K562 (cell line): ENCODE measurements at regions not wholly inside any gene's neighbourhood (a gene's known extent, or its start where the extent isn't known, plus 50 kb on each side); places are given as distances from the start of the nearest gene placed in this dataset.

Source experiments
- ATAC-seq: fragments of 200-7000 bp; cut with Tn5 transposase; 3 replicates; pipeline ENCODE4 v1.9.1; 2020; ENCODE audit warnings: moderate library complexity
- BruUV-seq: library from RNA; stranded (reverse); fragments of 400-500 nt; replicated peaks from 2 replicates; lab custom pipeline; 2021; lab: Mats Ljungman, UMichigan
- CTCF ChIA-PET: fragments of 300-600 bp; formaldehyde crosslinking; extraction: SDS; loops from one replicate; lab custom pipeline; 2021; ENCODE audit warnings: low intra/inter-chr PET ratio; lab: Yijun Ruan, JAX
- POLR2A ChIA-PET: fragments of 300-600, 350-650 bp; sonication (Branson Sonifier 250); formaldehyde crosslinking; extraction: SDS; loops from one replicate; lab custom pipeline; 2021; ENCODE audit warnings: antibody characterized with exemption, inconsistent platforms; lab: Yijun Ruan, JAX
- DNase-seq, 4 experiments: peaks; one replicate each; pipeline versions ENCODE4 v3.0.0 to v3.0.0-alpha.2; 2011 to 2018; ENCODE audit warnings: low spot score in 3 of 4, mixed read lengths in 3 of 4; ENCODE audit errors: extremely low read depth in 1 of 4
- FAIRE-seq: peaks from 2 replicates; lab custom pipeline; 2011; peaks lifted over from hg19 to GRCh38; lab: Jason Lieb, UNC
- H2AFZ ChIP-seq: 2 replicates; pipeline ENCODE4 v1.6.0; 2011; ENCODE audit warnings: low read depth, low read length, control low read depth, inconsistent platforms
- H3K27ac ChIP-seq: fragments of 200-600 bp; 3 replicates; pipeline ENCODE4 v1.8.0; 2011; ENCODE audit warnings: low read depth, mild to moderate bottlenecking, control low read depth, inconsistent platforms, low read length, moderate library complexity, mixed read lengths; ENCODE audit errors: extremely low read depth
- H3K27me3 ChIP-seq, 2 experiments: fragments of 300-600 bp in 1 of 2; 2 replicates in 1 of 2; 3 replicates in 1 of 2; pipeline versions ENCODE4 v1.6.0 to v1.8.0; 2011; ENCODE audit warnings: inconsistent platforms in 2 of 2, low read length in 2 of 2, mild to moderate bottlenecking in 1 of 2, mixed read lengths in 1 of 2, moderate library complexity in 1 of 2; ENCODE audit not compliant: control insufficient read depth in 2 of 2, insufficient read depth in 2 of 2
- H3K36me3 ChIP-seq: fragments of 300-600 bp; 3 replicates; pipeline ENCODE4 v1.8.0; 2011; ENCODE audit warnings: mild to moderate bottlenecking, low read length, inconsistent platforms; ENCODE audit not compliant: control insufficient read depth, insufficient read depth
- H3K4me1 ChIP-seq, 2 experiments: fragments of 200-600 bp in 1 of 2; replicated peaks in 1 of 2; 2 replicates in 1 of 2; 3 replicates in 1 of 2; pipeline versions ENCODE4 v1.5.1 to v1.8.0; 2011; ENCODE audit warnings: inconsistent platforms in 2 of 2, low read length in 2 of 2, mild to moderate bottlenecking in 1 of 2, mixed read lengths in 1 of 2, moderate library complexity in 1 of 2; ENCODE audit not compliant: control insufficient read depth in 2 of 2, insufficient read depth in 2 of 2
- H3K4me2 ChIP-seq: 2 replicates; pipeline ENCODE4 v1.6.1; 2011; ENCODE audit warnings: low read length, control low read depth, inconsistent platforms, mixed read lengths; ENCODE audit not compliant: insufficient read depth
- H3K4me3 ChIP-seq: fragments of 200-600 bp; sonication (generic), shearing (Covaris generic); 2 replicates; pipeline ENCODE4 v1.5.1; 2016; ENCODE audit warnings: control low read depth, inconsistent platforms
- H3K79me2 ChIP-seq: fragments of 200-600 bp; 3 replicates; pipeline ENCODE4 v1.8.0; 2011; ENCODE audit warnings: low read length, inconsistent platforms; ENCODE audit not compliant: control insufficient read depth, insufficient read depth
- H3K9ac ChIP-seq, 2 experiments: 2 replicates each; pipeline versions ENCODE4 v1.6.0 to v1.6.1; 2011; ENCODE audit warnings: low read depth in 2 of 2, low read length in 2 of 2, control low read depth in 1 of 2, inconsistent platforms in 1 of 2, mild to moderate bottlenecking in 1 of 2, mixed read lengths in 1 of 2; ENCODE audit not compliant: insufficient read depth in 1 of 2
- H3K9me1 ChIP-seq: one replicate; pipeline ENCODE4 v1.6.0; 2011; ENCODE audit warnings: inconsistent platforms, mild to moderate bottlenecking, low read length, moderate library complexity; ENCODE audit not compliant: control insufficient read depth, insufficient read depth
- H3K9me3 ChIP-seq: replicated peaks from 2 replicates; pipeline ENCODE4 v1.5.1; 2011; ENCODE audit warnings: low read depth, low read length, inconsistent platforms; ENCODE audit not compliant: control insufficient read depth, insufficient read depth
- H4K20me1 ChIP-seq: replicated peaks from 2 replicates; pipeline ENCODE4 v1.6.1; 2011; ENCODE audit warnings: low read length, inconsistent platforms, mixed read lengths; ENCODE audit not compliant: control insufficient read depth, insufficient read depth
- AFF1 ChIP-seq, 2 experiments: fragments of 450-650 bp; IDR thresholded peaks; 2 replicates each; pipeline ENCODE4 v1.6.1; 2018; ENCODE audit warnings: mild to moderate bottlenecking in 2 of 2, low read depth in 1 of 2; ENCODE audit not compliant: partially characterized antibody in 2 of 2
- ATF6 ChIP-seq: sonication (generic); formaldehyde crosslinking; IDR thresholded peaks from 2 replicates; pipeline ENCODE4 v1.4.0; 2020; ENCODE audit warnings: mild to moderate bottlenecking, missing genetic modification reagents
- EZH2 ChIP-seq: IDR thresholded peaks from 2 replicates; pipeline ENCODE4 v1.6.1; 2012; ENCODE audit warnings: low read depth, mild to moderate bottlenecking, inconsistent platforms, low read length, borderline replicate concordance
- FOXJ3 ChIP-seq: sonication (generic); formaldehyde crosslinking; IDR thresholded peaks from 2 replicates; pipeline ENCODE4 v1.4.0; 2020; ENCODE audit warnings: mild to moderate bottlenecking, missing genetic modification reagents
- FOXO4 ChIP-seq: fragments of 450-650 bp; formaldehyde crosslinking; IDR thresholded peaks from 2 replicates; pipeline ENCODE4 v1.4.0; 2020; ENCODE audit warnings: mild to moderate bottlenecking, moderate library complexity
- MYNN ChIP-seq, 2 experiments: sonication (generic); formaldehyde crosslinking in 1 of 2; IDR thresholded peaks; 2 replicates each; pipeline versions ENCODE4 v1.5.0 to v1.6.1; 2016 to 2020; ENCODE audit warnings: antibody characterized with exemption in 1 of 2, missing genetic modification reagents in 1 of 2
- NCOR1 ChIP-seq: fragments of 450-650 bp; IDR thresholded peaks from 2 replicates; pipeline ENCODE4 v1.6.1; 2016; ENCODE audit warnings: mild to moderate bottlenecking, moderate library complexity
- RCOR1 ChIP-seq, 2 experiments: IDR thresholded peaks; 2 replicates each; pipeline ENCODE4 v1.6.1; 2012; ENCODE audit warnings: low read depth in 2 of 2, low read length in 2 of 2, borderline replicate concordance in 1 of 2, improper control_type of control experiment in 1 of 2
- SAP30 ChIP-seq: fragments of 200-600 bp; sonication (generic); IDR thresholded peaks from 2 replicates; pipeline ENCODE4 v1.6.1; 2012; ENCODE audit warnings: borderline replicate concordance, low read depth, mild to moderate bottlenecking, moderate library complexity, low read length, control low read depth, inconsistent platforms; ENCODE audit not compliant: insufficient read depth, poor library complexity, severe bottlenecking
- SIN3B ChIP-seq: fragments of 450-650 bp; IDR thresholded peaks from 2 replicates; pipeline ENCODE4 v1.6.1; 2017; ENCODE audit warnings: low read depth, mild to moderate bottlenecking, moderate library complexity
- TAF9B ChIP-seq: fragments of 450-650 bp; IDR thresholded peaks from 2 replicates; pipeline ENCODE4 v1.6.1; 2018; ENCODE audit warnings: mild to moderate bottlenecking; ENCODE audit not compliant: partially characterized antibody
- ZNF124 ChIP-seq: sonication (generic); formaldehyde crosslinking; IDR thresholded peaks from 2 replicates; pipeline ENCODE4 v1.8.1; 2022; ENCODE audit warnings: missing genetic modification reagents
- ZNF274 ChIP-seq: IDR thresholded peaks from 2 replicates; pipeline ENCODE4 v1.6.1; 2011; ENCODE audit warnings: low read depth, mild to moderate bottlenecking, low read length, moderate library complexity, borderline replicate concordance
- WGBS: fragments of 100-300 bp; shearing (Covaris generic); methylation state at CpG from one replicate; pipeline ENCODE4 v1.1.6; 2016; ENCODE audit warnings: low coverage, mixed read lengths; ENCODE audit not compliant: insufficient coverage; ENCODE audit errors: missing lambda C conversion rate; 5-methylcytosine and 5-hydroxymethylcytosine counted together
- in situ Hi-C: fragments of 300-500 bp; cut with MboI; formaldehyde crosslinking; loops from 4 replicates; pipeline ENCODE4 v1.15.0; 2018; ENCODE audit warnings: inconsistent platforms, mixed read lengths
- intact Hi-C: fragments of 100-400 bp; cut with micrococcal nuclease; formaldehyde crosslinking; loops from 2 replicates; pipeline ENCODE4 v1.14.2; 2022

- ChIA-PET CTCF (no interaction called here), POLR2A (no interaction called here)
- H4K20me1 ChIP-seq: no peaks in the 10 kb centered on the region
- H3K36me3 ChIP-seq: no peaks in the 10 kb centered on the region
- no peak overlapping the region for H3K9ac ChIP-seq
- BruUV-seq: no TSS peak
- ATAC-seq: no peak
- no peak overlapping the region for H3K27ac ChIP-seq
- H3K27me3 ChIP-seq: no peaks in the 10 kb centered on the region
- no peaks in the 10 kb centered on the region for H3K9me3 ChIP-seq
- 0% methylated on average over 1 of the region's 1 CpG for WGBS
- H3K9me1 ChIP-seq: no peaks in the 10 kb centered on the region
- H2AFZ ChIP-seq: no peak overlapping the region
- no peaks in the 10 kb centered on the region for H3K79me2 ChIP-seq
- TF ChIP-seq RCOR1 (IDR thresholded peaks at IDR 0.05; ENCODE audit: borderline replicate concordance in 1 of 2, low read depth in 2 of 2, low read length in 2 of 2) (no peak), MYNN (IDR thresholded peaks at IDR 0.05) (no peak), MYNN (CRISPR knock-in tag; IDR thresholded peaks at IDR 0.05) (no peak), TAF9B (no peak), ATF6 (CRISPR knock-in tag) (no peak), AFF1 (IDR thresholded peaks at IDR 0.05; ENCODE audit: low read depth in 1 of 2, partially characterized antibody in 2 of 2) (no peak), SIN3B (no peak), SAP30 (no peak), FOXO4 (CRISPR knock-in tag) (no peak), ZNF124 (no peak), EZH2 (no peak), NCOR1 (no peak), FOXJ3 (CRISPR knock-in tag) (no peak), ZNF274 (no peak)
- no peak for DNase-seq
- no peak overlapping the region for H3K4me3 ChIP-seq
- in situ Hi-C loops (no loop called here), intact Hi-C loops (no loop called here)
- H3K4me1 ChIP-seq: no peaks in the 10 kb centered on the region
- no peak for FAIRE-seq
- H3K4me2 ChIP-seq: no peak overlapping the region
These were observed 790.4 kb downstream of the DIAPH3 start for GRCh38 chr13:59373341-59373740.
